GM06990 (cell line): ENCODE measurements at regions not wholly inside any gene's neighbourhood (a gene's known extent, or its start where the extent isn't known, plus 50 kb on each side); places are given as distances from the start of the nearest gene placed in this dataset.

Experiments used
- DNase-seq: peaks from one replicate; pipeline ENCODE4 v3.0.0-alpha.2; 2011; ENCODE audit not compliant: insufficient read length; ENCODE audit errors: extremely low read depth
- H3K27me3 ChIP-seq: replicated peaks from 2 replicates; pipeline ENCODE4 v1.6.0; 2011; ENCODE audit warnings: low read length; ENCODE audit not compliant: control insufficient read depth, insufficient read depth
- H3K36me3 ChIP-seq: 2 replicates; pipeline ENCODE4 v1.5.1; 2011; ENCODE audit warnings: low read length; ENCODE audit not compliant: control insufficient read depth, insufficient read depth
- H3K4me3 ChIP-seq: replicated peaks from 2 replicates; pipeline ENCODE4 v1.5.1; 2011; ENCODE audit warnings: low read depth, mild to moderate bottlenecking, control low read depth, low read length
- CTCF ChIP-seq: IDR thresholded peaks from 2 replicates; pipeline ENCODE4 v1.5.1; 2011; ENCODE audit warnings: low read length, control low read depth, mild to moderate bottlenecking, inconsistent platforms; ENCODE audit not compliant: insufficient read depth, poor library complexity, severe bottlenecking

GRCh38 chr12:65565601-65566560 lies 258.4 kb upstream of the HMGA2 start:
- TF ChIP-seq CTCF, result no peak
- no peaks in the 10 kb centered on the region for H3K36me3 ChIP-seq
- no peak for DNase-seq
- no peaks in the 10 kb centered on the region; the same call in 1 of the 2 replicates for H3K27me3 ChIP-seq
- H3K4me3 ChIP-seq, result no peak overlapping the region

DNA sequence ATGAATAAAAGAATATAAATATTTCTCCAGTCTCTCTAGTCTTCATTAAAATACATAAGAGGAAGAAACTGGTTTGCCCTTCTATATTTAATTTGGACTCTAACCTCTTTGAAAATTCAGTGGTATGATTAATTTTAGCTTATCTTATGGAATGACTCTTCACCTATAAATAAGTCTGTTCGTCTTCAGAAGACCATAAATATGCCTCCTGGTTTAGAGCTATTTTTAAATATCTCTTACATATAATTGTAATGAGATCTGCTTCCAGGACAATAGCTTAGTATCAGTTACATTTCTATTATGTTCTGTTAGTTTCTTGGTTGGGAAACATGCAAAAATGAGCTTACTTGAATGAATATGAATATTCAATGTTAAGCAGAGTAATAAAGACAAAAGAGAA lies 257.5 kb upstream of the HMGA2 start:
- TF ChIP-seq CTCF, result no peak
- Histone ChIP-seq H3K36me3 (no peaks in the 10 kb centered on the region), H3K27me3 (no peaks in the 10 kb centered on the region; the same call in 1 of the 2 replicates), H3K4me3 (no peak overlapping the region)
- no peak for DNase-seq

DNA sequence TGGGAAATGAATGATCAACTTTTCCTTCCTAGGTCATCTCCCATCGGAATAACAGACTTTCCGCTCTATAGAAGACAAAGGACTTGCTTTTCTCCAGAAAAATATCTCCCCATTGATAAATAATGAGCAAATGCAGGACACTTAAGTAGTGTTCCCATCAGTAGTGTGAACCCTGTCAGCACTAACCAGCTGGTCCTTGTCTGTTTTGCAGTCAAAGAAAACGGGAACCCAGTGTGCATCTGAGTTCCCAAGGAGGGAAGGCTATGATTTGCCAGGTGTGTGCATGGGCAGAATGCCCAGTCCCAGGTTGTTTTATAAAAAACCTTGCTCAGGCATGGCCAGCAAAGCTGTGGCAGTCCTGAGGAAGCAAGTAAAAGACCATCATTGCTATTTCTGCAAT lies 256.5 kb upstream of the HMGA2 start:
- DNase-seq, result no peak
- no peak overlapping the region for H3K4me3 ChIP-seq
- H3K27me3 ChIP-seq, result no peaks in the 10 kb centered on the region; the same call in 1 of the 2 replicates

DNA sequence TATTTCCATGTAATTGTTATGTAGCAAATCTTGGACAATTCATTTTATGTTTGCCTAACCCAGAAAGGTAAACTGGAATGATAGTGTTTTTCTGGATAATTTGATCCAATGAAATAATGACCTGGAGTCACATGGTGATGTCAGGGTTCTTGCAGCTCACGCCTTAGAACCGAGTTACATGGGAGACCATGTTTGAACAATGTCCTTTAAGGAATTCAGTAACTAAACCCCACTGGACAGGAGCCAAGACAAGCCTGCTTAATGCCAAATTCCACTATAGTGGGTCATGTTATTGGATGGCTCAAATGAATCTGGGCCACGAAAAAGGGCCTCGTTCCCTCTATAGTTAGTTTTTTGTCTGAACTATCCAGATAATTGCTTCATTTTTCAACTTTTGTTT lies 255.8 kb upstream of the HMGA2 start:
- Histone ChIP-seq H3K27me3 (no peaks in the 10 kb centered on the region; the same call in 1 of the 2 replicates), H3K36me3 (no peaks in the 10 kb centered on the region), H3K4me3 (no peak overlapping the region)
- no peak for DNase-seq
- TF ChIP-seq CTCF, result no peak

More for the DNA sequence above, 256.5 kb upstream of the HMGA2 start:
- no peak for TF ChIP-seq CTCF
- no peaks in the 10 kb centered on the region for H3K36me3 ChIP-seq

- no peaks in the 10 kb centered on the region; the same call in 1 of the 2 replicates for H3K27me3 ChIP-seq
- no peak for TF ChIP-seq CTCF
- no peak for DNase-seq
- H3K36me3 ChIP-seq, result no peaks in the 10 kb centered on the region
- H3K4me3 ChIP-seq, result no peak overlapping the region
Observed at GRCh38 chr12:65570451-65571130, 253.7 kb upstream of the HMGA2 start.
